SK-N-SH (cell line): ENCODE measurements at regions not wholly inside any gene's neighbourhood (a gene's known extent, or its start where the extent isn't known, plus 50 kb on each side); places are given as distances from the start of the nearest gene placed in this dataset.

Experiments
- CTCF ChIA-PET: fragments of 300-600, 350-600 bp; formaldehyde crosslinking; extraction: SDS; loops from one replicate; lab custom pipeline; 2021; lab: Yijun Ruan, JAX
- POLR2A ChIA-PET: fragments of 350-600 bp; sonication (Branson Sonifier 250); formaldehyde crosslinking; extraction: SDS; loops from one replicate; lab custom pipeline; 2020; ENCODE audit warnings: antibody characterized with exemption, inconsistent platforms; lab: Yijun Ruan, JAX
- DNase-seq: peaks from one replicate; pipeline ENCODE4 v3.0.0; 2012
- H2AFZ ChIP-seq: fragments of 200-600 bp; sonication (generic); 2 replicates; pipeline ENCODE4 v1.8.1; 2016; ENCODE audit warnings: antibody characterized with exemption, mild to moderate bottlenecking, low read depth
- H3F3A ChIP-seq: fragments of 200-600 bp; sonication (generic); replicated peaks from 2 replicates; pipeline ENCODE3; 2016; ENCODE audit warnings: antibody characterized with exemption, mild to moderate bottlenecking; ENCODE audit not compliant: insufficient read depth
- H3K27ac ChIP-seq, 2 experiments: fragments of 200-500 bp in 1 of 2; fragments of 200-600 bp in 1 of 2; sonication (Bioruptor generic) in 1 of 2; sonication (generic), shearing (Covaris generic) in 1 of 2; 2 replicates each; pipeline versions ENCODE4 v1.5.1 to v1.6.1; 2014 to 2016; ENCODE audit warnings: low read depth in 2 of 2, inconsistent platforms in 1 of 2, low read length in 1 of 2, mild to moderate bottlenecking in 1 of 2, mixed read lengths in 1 of 2
- H3K27me3 ChIP-seq: fragments of 200-600 bp; sonication (generic), shearing (Covaris generic); 2 replicates; pipeline ENCODE4 v1.6.1; 2016; ENCODE audit warnings: mixed run types; ENCODE audit not compliant: insufficient read depth
- H3K36me3 ChIP-seq, 2 experiments: fragments of 200-500 bp in 1 of 2; fragments of 200-600 bp in 1 of 2; sonication (Bioruptor generic) in 1 of 2; sonication (generic) in 1 of 2; replicated peaks in 1 of 2; 2 replicates each; pipeline versions ENCODE3 to v1.5.1; 2014 to 2016; ENCODE audit warnings: low read length in 1 of 2, mild to moderate bottlenecking in 1 of 2; ENCODE audit not compliant: insufficient read depth in 2 of 2, control insufficient read depth in 1 of 2
- H3K4me1 ChIP-seq, 2 experiments: fragments of 200-500 bp in 1 of 2; fragments of 200-600 bp in 1 of 2; sonication (Bioruptor generic) in 1 of 2; sonication (generic), shearing (Covaris generic) in 1 of 2; 2 replicates each; pipeline versions ENCODE4 v1.5.1 to v1.6.1; 2014 to 2016; ENCODE audit warnings: low read depth in 1 of 2, low read length in 1 of 2, mixed run types in 1 of 2; ENCODE audit not compliant: insufficient read depth in 2 of 2, control insufficient read depth in 1 of 2
- H3K4me2 ChIP-seq: fragments of 200-600 bp; sonication (generic), shearing (Covaris generic); 2 replicates; pipeline ENCODE4 v1.6.1; 2017; ENCODE audit warnings: mixed run types
- H3K4me3 ChIP-seq, 2 experiments: fragments of 200-500 bp in 1 of 2; fragments of 200-600 bp in 1 of 2; sonication (Bioruptor generic) in 1 of 2; sonication (generic), shearing (Covaris generic) in 1 of 2; 2 replicates each; pipeline versions ENCODE4 v1.5.1 to v1.8.1; 2014 to 2016; ENCODE audit warnings: low read depth in 2 of 2, inconsistent platforms in 1 of 2, low read length in 1 of 2, mild to moderate bottlenecking in 1 of 2, mixed read lengths in 1 of 2, moderate library complexity in 1 of 2
- H3K79me2 ChIP-seq: fragments of 200-600 bp; sonication (generic); 2 replicates; pipeline ENCODE4 v1.8.1; 2017; ENCODE audit warnings: mild to moderate bottlenecking; ENCODE audit not compliant: insufficient read depth
- H3K9ac ChIP-seq: fragments of 200-600 bp; sonication (generic); 2 replicates; pipeline ENCODE4 v1.6.1; 2017; ENCODE audit warnings: mixed run types
- H3K9me2 ChIP-seq: fragments of 200-600 bp; sonication (generic); 2 replicates; pipeline ENCODE4 v1.6.1; 2017; ENCODE audit warnings: mixed run types
- H3K9me3 ChIP-seq: fragments of 200-600 bp; sonication (generic); 2 replicates; pipeline ENCODE4 v1.6.1; 2017; ENCODE audit warnings: mixed run types, mild to moderate bottlenecking, moderate library complexity
- H4K20me1 ChIP-seq: fragments of 200-600 bp; sonication (generic); 2 replicates; pipeline ENCODE4 v1.6.1; 2017; ENCODE audit warnings: mild to moderate bottlenecking, mixed run types; ENCODE audit not compliant: insufficient read depth
- CHD2 ChIP-seq: fragments of 150-350 bp; IDR thresholded peaks from 2 replicates; pipeline ENCODE4 v1.6.1; 2018; ENCODE audit warnings: low read length; ENCODE audit not compliant: partially characterized antibody
- CTCF ChIP-seq: fragments of 200-600 bp; sonication (generic); IDR thresholded peaks from 2 replicates; pipeline ENCODE4 v1.6.1; 2017; ENCODE audit warnings: antibody characterized with exemption, mild to moderate bottlenecking, moderate library complexity
- ELF1 ChIP-seq: IDR thresholded peaks from 2 replicates; pipeline ENCODE4 v1.4.0; 2012
- FOXJ3 ChIP-seq: sonication (generic); formaldehyde crosslinking; IDR thresholded peaks from 2 replicates; pipeline ENCODE4 v1.5.1; 2020; ENCODE audit warnings: mild to moderate bottlenecking, missing genetic modification reagents
- FOXM1 ChIP-seq: IDR thresholded peaks from 2 replicates; pipeline ENCODE4 v1.4.0; 2012; ENCODE audit warnings: low read depth, mild to moderate bottlenecking
- IRF3 ChIP-seq: fragments of 150-350 bp; IDR thresholded peaks from 2 replicates; pipeline ENCODE4 v1.6.1; 2016; ENCODE audit warnings: mild to moderate bottlenecking, low read depth, low read length
- MXI1 ChIP-seq: IDR thresholded peaks from 2 replicates; pipeline ENCODE4 v1.6.1; 2012; ENCODE audit warnings: mild to moderate bottlenecking, low read depth, low read length, improper control_type of control experiment
- PBX3 ChIP-seq: IDR thresholded peaks from 2 replicates; pipeline ENCODE4; 2012
- POLR2AphosphoS5 ChIP-seq: IDR thresholded peaks from 2 replicates; pipeline ENCODE4 v1.6.1; 2012; ENCODE audit warnings: low read depth, low read length
- RAD21 ChIP-seq: IDR thresholded peaks from 2 replicates; pipeline ENCODE4 v1.6.1; 2012; ENCODE audit warnings: mild to moderate bottlenecking, low read length
- RCOR1 ChIP-seq: fragments of 150-350 bp; IDR thresholded peaks from 2 replicates; pipeline ENCODE4 v1.6.1; 2017; ENCODE audit warnings: antibody characterized with exemption, low read length
- SIN3A ChIP-seq: IDR thresholded peaks from 2 replicates; pipeline ENCODE4 v1.6.1; 2012; ENCODE audit warnings: low read depth, mild to moderate bottlenecking, low read length, moderate library complexity, borderline replicate concordance
- USF1 ChIP-seq: IDR thresholded peaks from 2 replicates; pipeline ENCODE4 v1.4.0; 2012; ENCODE audit warnings: low read depth, borderline replicate concordance
- WGBS: methylation state at CpG from one replicate; pipeline ENCODE4 v1.1.6; 2017; ENCODE audit warnings: low lambda C conversion rate; 5-methylcytosine and 5-hydroxymethylcytosine counted together
- TF ChIP-seq, protein P1 (sequence below): IDR thresholded peaks from 2 replicates; pipeline ENCODE4 v1.6.1; 2012; ENCODE audit warnings: mild to moderate bottlenecking, low read depth, low read length, moderate library complexity

GRCh38 chr6:168217216-168217879, 102.2 kb downstream of the DACT2 start:
- H3K4me3 ChIP-seq, result no peak overlapping the region
- H2AFZ ChIP-seq, result no peak overlapping the region
- H3K4me1 ChIP-seq, result no peaks in the 10 kb centered on the region
- CTCF ChIA-PET, result no interaction called here
- H3K9ac ChIP-seq, result no peak overlapping the region
- H3K36me3 ChIP-seq, result no peaks in the 10 kb centered on the region
- H3K9me2 ChIP-seq, result no peaks in the 10 kb centered on the region
- no peaks in the 10 kb centered on the region for H3F3A ChIP-seq
- H4K20me1 ChIP-seq, result no peaks in the 10 kb centered on the region
- H3K79me2 ChIP-seq, result no peaks in the 10 kb centered on the region
- no peak for DNase-seq
- no peaks in the 10 kb centered on the region for H3K9me3 ChIP-seq
- 73% methylated on average over 22 of the region's 24 CpGs for WGBS
- no peaks in the 10 kb centered on the region for H3K27me3 ChIP-seq
- no peak overlapping the region for H3K4me2 ChIP-seq
- POLR2A ChIA-PET, result no interaction called here
- TF ChIP-seq CTCF (no peak), RAD21 (no peak), FOXJ3 (CRISPR knock-in tag) (no peak), CHD2 (no peak), POLR2AphosphoS5 (no peak), SIN3A (no peak), ELF1 (no peak), FOXM1 (no peak), IRF3 (no peak), RCOR1 (no peak), USF1 (no peak), MXI1 (no peak), PBX3 (no peak)
- TF ChIP-seq, protein P1, sequence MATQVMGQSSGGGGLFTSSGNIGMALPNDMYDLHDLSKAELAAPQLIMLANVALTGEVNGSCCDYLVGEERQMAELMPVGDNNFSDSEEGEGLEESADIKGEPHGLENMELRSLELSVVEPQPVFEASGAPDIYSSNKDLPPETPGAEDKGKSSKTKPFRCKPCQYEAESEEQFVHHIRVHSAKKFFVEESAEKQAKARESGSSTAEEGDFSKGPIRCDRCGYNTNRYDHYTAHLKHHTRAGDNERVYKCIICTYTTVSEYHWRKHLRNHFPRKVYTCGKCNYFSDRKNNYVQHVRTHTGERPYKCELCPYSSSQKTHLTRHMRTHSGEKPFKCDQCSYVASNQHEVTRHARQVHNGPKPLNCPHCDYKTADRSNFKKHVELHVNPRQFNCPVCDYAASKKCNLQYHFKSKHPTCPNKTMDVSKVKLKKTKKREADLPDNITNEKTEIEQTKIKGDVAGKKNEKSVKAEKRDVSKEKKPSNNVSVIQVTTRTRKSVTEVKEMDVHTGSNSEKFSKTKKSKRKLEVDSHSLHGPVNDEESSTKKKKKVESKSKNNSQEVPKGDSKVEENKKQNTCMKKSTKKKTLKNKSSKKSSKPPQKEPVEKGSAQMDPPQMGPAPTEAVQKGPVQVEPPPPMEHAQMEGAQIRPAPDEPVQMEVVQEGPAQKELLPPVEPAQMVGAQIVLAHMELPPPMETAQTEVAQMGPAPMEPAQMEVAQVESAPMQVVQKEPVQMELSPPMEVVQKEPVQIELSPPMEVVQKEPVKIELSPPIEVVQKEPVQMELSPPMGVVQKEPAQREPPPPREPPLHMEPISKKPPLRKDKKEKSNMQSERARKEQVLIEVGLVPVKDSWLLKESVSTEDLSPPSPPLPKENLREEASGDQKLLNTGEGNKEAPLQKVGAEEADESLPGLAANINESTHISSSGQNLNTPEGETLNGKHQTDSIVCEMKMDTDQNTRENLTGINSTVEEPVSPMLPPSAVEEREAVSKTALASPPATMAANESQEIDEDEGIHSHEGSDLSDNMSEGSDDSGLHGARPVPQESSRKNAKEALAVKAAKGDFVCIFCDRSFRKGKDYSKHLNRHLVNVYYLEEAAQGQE, result no peak
- no peak overlapping the region for H3K27ac ChIP-seq
